KOPT-K1 (cell line): ENCODE measurements at regions not wholly inside any gene's neighbourhood (a gene's known extent, or its start where the extent isn't known, plus 50 kb on each side); places are given as distances from the start of the nearest gene placed in this dataset.
"Not testable (repeated sequence)": the region's sequence is repeated elsewhere in the genome, so short reads cannot be mapped to it uniquely, and the experiment has no call there.

Experiments used
- H3K27ac ChIP-seq: fragments of 200-600 bp; sonication (generic); 2 replicates; pipeline ENCODE4 v1.5.1; 2016; ENCODE audit warnings: antibody characterized with exemption, mild to moderate bottlenecking, low read depth, low read length; ENCODE audit not compliant: poor library complexity, severe bottlenecking
- H3K36me3 ChIP-seq: fragments of 200-600 bp; sonication (generic); 2 replicates; pipeline ENCODE4 v1.5.1; 2017; ENCODE audit warnings: antibody characterized with exemption, mild to moderate bottlenecking, low read length, moderate library complexity; ENCODE audit not compliant: insufficient read depth
- H3K9me3 ChIP-seq: fragments of 200-600 bp; sonication (generic); 2 replicates; pipeline ENCODE4 v1.5.1; 2017; ENCODE audit warnings: antibody characterized with exemption, low read length, mild to moderate bottlenecking; ENCODE audit not compliant: insufficient read depth, poor library complexity, severe bottlenecking

- not testable (repeated sequence) for H3K36me3 ChIP-seq, H3K9me3 ChIP-seq, H3K27ac ChIP-seq
Observed at GRCh38 chr12:124089181-124089914, 116.3 kb downstream of the ZNF664 start.

- no peak overlapping the region for H3K27ac ChIP-seq
- H3K36me3 ChIP-seq: no peaks in the 10 kb centered on the region
Observed at GRCh38 chr12:124091835-124092234, 118.8 kb downstream of the ZNF664 start.

DNA sequence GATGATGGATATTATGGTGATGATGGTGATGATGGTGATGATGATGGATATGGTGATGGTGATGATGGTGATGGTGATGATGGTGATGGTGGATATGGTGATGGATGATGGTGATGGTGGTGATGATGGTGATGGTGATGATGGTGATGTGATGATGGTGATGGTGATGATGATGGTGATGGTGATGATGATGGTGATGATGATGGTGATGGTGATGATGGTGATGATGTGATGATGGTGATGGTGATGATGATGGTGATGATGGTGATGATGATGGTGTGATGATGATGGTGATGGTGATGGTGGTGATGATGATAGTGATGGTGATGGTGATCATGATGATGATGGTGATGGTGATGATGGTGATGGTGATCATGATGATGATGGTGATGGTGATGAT is 119.5 kb downstream of the ZNF664 start:
- not testable (repeated sequence) for H3K27ac ChIP-seq, H3K36me3 ChIP-seq, H3K9me3 ChIP-seq

More at GRCh38 chr12:124091835-124092234, 118.8 kb downstream of the ZNF664 start:
- no peaks in the 10 kb centered on the region for H3K9me3 ChIP-seq

- H3K27ac ChIP-seq: no peak overlapping the region
- H3K9me3 ChIP-seq: no peaks in the 10 kb centered on the region
- H3K36me3 ChIP-seq: no peaks in the 10 kb centered on the region
Observed at GRCh38 chr12:124093297-124093696, 120.3 kb downstream of the ZNF664 start.

GRCh38 chr12:124094188-124094587 is 121.2 kb downstream of the ZNF664 start:
- H3K9me3 ChIP-seq: no peaks in the 10 kb centered on the region
- H3K36me3 ChIP-seq: no peaks in the 10 kb centered on the region
- no peak overlapping the region for H3K27ac ChIP-seq

GRCh38 chr12:124094733-124095132 is 121.7 kb downstream of the ZNF664 start:
- Histone ChIP-seq H3K9me3 (no peaks in the 10 kb centered on the region), H3K36me3 (no peaks in the 10 kb centered on the region), H3K27ac (no peak overlapping the region)

DNA sequence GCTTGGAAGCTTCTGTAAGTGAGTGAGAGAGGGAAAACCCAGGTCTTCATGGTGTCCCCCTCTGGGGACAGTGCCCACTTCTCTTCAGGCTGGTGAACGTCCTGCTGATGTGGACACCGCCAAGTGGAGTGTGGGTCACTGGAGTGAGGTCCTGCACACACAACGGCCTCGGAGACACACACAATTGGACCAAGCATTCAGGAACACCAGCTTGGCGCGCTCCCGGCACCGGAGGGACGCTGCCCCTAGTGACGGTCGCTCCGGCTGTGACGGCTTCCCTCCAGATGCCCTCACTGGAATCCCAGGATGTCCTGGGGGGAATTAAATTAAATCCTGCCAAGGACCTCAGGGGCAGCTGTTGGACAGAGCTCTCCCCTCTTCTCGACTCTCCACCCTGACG is 123.1 kb downstream of the ZNF664 start:
- no peak overlapping the region for H3K27ac ChIP-seq
- H3K36me3 ChIP-seq: no peaks in the 10 kb centered on the region
- no peaks in the 10 kb centered on the region for H3K9me3 ChIP-seq

DNA sequence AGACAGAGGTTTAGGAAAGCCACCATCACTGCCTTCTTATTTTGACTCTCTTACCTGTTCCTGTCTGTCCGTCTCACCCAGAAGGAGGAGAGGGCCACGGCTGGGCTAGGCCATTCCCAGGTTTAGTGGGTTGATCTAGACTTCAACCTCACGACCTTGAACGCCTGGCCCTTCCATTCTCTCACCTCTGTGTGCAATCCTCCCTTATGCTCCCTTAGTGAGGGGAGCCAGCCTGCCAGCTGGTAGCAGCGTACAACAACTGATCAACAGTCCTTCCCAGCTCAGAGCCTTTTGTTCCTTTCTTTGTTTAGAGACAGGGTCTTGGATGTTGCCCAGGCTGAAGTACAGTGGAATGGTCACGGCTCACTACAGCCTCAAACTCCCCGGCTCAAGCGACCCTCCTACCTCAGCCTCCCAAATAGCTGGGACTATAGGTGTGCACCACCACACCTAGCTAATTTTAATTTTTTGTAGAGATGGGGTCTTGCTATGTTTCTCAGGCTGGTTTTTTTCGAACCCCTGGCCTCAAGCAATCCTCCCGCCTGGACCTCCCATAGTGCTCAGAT is 123.9 kb downstream of the ZNF664 start:
- Histone ChIP-seq H3K9me3 (no peaks in the 10 kb centered on the region), H3K27ac (no peak overlapping the region), H3K36me3 (no peaks in the 10 kb centered on the region)

DNA sequence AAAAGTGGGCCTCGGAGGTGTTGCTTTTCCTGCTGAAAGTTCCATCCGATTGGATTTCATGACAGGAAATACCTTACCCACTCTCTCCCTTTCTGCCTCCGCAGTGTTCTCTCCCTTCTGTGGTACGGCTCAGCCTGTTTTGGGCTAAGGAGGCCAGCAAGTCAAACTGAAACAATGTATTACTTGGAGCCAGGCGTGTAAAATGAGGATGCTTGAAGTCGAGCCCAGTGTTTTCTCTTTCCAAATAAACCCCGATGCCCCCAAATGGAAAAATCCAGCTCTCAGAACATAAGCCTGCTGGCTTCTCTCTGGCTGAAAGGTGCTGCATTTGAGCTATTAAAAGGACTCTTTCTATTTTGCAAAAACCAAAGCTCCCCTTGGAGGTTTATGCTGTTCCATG is 124.7 kb downstream of the ZNF664 start:
- Histone ChIP-seq H3K9me3 (no peaks in the 10 kb centered on the region), H3K36me3 (no peaks in the 10 kb centered on the region), H3K27ac (no peak overlapping the region)

DNA sequence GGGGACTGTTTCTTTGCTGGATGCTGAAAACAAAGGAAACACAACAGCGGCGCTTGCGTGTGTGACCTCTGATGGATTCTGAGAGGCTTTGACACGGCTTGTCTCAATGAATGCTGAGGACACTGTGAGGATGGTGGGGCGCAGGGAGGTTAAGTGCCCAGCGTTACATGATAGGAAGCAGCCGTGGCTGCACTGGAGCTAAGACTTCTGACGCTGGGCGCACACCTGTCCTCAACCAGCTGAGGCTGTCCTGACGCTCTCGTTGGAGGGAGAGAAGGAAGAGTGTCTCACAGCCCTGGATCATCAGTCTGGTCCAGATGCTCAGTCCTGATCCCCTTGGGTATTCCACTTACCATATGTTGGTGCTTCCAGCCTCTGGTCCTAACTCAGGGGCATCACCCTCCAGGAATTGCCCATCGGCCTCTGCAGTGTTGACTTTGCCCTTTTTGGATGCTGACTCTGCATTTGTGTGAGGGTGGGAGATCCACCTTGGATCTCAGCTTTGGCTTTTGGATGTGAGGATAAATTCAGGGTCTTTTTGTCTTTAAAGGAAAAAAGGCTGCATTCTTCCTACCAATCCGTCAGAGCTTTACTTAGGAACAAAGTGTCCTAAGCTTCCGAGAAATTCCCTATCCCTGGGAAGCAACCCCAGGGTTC is 125.2 kb downstream of the ZNF664 start:
- Histone ChIP-seq H3K27ac (no peak overlapping the region), H3K36me3 (no peaks in the 10 kb centered on the region), H3K9me3 (no peaks in the 10 kb centered on the region)

DNA sequence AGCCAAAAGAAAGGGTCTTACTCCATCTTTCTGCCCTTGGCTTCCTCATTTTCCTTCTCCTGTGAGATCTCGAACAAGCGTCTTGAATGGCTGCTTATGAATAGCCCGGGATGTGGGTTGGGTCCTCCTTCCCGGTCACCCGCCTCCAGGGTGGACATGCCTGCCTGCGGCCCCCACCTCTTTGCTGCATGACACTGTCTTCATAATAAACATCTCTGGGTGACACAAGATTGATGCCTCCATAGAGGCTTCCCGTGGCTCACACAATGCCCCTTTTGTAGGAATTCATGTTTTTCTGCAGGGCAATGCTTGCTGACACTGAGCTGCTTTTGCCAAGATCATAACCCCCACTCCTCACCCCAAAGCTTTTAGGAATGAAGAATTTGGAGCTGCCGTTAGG is 125.9 kb downstream of the ZNF664 start:
- Histone ChIP-seq H3K27ac (no peak overlapping the region), H3K36me3 (no peaks in the 10 kb centered on the region), H3K9me3 (no peaks in the 10 kb centered on the region)

DNA sequence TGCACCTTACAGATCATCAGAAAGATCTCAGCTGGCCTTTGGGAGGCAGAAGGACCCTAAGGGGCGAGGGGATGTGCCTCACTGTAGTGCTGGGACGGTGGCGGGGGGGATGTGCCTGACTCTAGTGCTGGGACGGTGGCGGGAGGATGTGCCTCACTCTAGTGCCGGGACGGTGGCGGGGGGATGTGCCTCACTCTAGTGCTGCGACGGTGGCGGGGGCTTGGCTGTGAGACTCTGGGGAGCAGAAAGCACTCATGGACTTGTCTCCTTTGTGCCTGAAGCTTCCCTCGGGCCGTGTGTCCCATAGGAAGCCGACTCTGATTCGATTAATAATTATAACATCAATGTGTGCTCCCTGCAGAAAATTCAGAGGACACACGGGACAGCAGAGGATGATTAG is 126.6 kb downstream of the ZNF664 start:
- no peaks in the 10 kb centered on the region for H3K36me3 ChIP-seq
- no peaks in the 10 kb centered on the region for H3K9me3 ChIP-seq
- no peak overlapping the region for H3K27ac ChIP-seq

DNA sequence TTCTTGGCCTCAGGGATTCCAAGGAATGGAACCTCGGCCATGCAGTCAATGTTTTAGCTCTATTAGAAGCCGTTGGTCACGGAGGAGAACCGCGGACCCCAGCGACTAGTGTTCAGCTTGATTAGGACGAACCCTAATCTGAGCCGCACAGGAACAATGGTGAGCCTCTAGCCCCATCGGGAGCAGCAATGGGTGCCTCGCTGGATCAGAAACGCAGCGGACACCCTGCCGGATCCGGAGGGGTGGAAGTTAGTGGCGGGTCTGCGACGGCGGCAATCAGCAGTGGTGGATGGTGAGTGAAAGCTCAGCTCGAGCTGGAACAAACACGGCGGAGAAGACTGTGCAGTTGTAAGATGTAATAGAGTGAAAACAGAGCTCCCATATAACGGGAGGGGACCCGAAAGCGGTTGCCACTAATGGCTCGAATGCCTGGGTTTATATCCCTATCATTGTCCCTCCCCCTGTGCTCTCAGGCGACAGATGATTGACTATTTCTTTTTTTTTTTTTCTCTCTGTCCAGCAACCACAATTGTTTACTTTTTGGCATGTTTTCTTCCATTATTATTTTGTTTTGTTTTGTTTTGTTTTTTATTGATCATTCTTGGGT is 127.7 kb downstream of the ZNF664 start:
- no peaks in the 10 kb centered on the region for H3K36me3 ChIP-seq

DNA sequence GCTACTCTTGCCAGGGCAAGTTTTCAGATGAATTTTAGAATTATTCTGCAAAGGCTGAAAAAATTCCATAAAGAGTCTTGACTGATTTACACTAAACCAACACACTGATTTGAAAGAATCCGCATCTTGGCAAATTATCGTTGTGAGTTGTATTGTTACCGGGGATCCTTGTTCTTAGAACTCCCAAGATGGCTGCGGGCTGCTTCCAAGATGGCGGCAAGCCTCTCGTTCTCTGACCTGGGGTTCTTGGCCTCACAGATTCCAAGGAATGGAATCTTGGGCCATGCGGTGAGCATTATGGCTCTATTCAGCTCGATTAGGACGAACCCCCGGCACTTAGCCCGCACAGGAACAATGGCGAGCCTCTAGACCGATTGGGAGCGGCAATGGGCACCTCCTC is 132.5 kb downstream of the ZNF664 start:
- H3K27ac ChIP-seq: no peak overlapping the region
- peaks cover 5% of the 10 kb centered on the region for H3K9me3 ChIP-seq
- no peaks in the 10 kb centered on the region for H3K36me3 ChIP-seq

More for the DNA sequence above, 127.7 kb downstream of the ZNF664 start:
- no peak overlapping the region for H3K27ac ChIP-seq
- no peaks in the 10 kb centered on the region for H3K9me3 ChIP-seq

GRCh38 chr12:124107351-124107750 is 134.3 kb downstream of the ZNF664 start:
- H3K36me3 ChIP-seq: no peaks in the 10 kb centered on the region
- H3K9me3 ChIP-seq: peaks cover 5% of the 10 kb centered on the region
- no peak overlapping the region for H3K27ac ChIP-seq
